ENCODE measurements at regions not wholly inside any gene's neighbourhood (a gene's known extent, or its start where the extent isn't known, plus 50 kb on each side); places are given as distances from the start of the nearest gene placed in this dataset.
"Not testable (repeated sequence)": the region's sequence is repeated elsewhere in the genome, so short reads cannot be mapped to it uniquely, and the experiment has no call there.

DNA sequence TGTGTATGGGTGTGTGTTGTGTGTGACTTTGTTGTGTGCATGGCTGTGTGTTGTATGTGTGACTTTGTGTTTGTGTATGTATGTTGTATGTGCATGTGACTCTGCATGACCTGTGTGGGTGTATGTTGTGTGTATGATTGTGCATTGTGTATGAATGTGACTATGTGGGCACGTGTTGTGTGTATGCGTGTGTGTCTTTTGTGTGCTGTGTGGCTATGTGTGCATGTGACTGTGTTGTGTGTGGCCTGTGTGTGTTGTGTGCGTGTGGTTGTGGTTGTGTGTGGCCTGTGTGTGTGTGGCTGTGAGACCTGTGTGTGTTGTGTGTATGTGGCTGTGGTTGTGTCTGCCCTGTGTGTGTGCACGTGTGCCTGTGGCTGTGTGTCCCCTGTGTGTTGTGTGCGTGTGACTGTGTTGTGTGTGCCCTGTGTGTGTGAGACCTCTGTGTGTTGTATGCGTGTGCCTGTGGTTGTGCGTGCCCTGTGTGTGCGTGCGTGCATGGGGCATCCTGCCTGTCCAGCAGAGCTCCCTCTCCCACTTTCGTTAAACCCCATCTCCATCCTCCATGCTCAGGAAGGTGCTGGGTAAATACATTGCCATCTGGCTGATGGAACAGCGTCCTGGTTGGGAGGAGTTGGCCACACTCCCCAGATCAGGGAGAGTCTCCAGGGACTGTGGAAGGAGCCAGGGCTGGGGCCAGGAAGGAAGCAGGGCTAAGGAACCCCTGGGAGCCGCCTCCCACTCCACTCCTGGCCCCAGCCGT lies 90.1 kb upstream of the GSE1 start:
- DNase-seq (ENCODE audit: low read depth, low spot score) = no peak
- H3K27ac ChIP-seq = no peak overlapping the region

DNA sequence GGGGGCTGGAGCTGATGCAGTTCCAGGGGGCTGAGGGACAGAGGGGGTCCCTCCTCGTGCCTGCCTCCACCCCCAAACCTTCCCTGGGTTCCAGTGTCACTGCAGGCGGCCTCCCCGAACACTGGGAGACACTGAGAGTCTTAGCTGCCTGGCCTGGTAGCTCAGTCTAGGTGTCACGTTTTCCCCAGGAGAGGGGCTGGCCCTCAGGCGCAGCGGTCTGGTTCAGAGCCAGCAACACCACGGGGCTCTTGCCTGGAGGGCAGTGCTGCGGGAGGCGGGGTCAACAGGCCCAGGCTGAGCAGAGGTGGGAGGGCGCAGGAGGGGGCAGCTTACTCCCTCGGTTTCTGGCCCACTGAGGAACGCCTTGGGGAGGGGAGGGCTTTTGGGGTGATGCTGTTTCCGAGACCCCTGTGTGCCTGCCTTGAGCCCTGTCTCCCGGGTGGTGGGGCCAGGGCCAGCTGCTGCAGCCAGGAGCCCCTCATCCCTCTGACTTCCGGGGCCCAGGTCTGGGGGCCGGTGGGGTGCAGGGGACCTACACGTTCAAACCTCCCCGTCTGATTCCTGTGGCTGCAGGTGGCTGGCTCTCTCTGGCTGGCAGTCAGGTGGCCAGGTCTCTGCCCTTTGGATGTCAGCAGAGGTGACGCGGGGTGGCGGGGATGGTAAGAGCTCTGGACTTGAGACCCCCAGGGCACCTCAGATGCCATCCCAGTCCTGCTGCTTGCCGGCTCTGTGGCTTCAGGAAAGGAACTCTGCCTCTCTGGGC lies 89.3 kb upstream of the GSE1 start:
- peak overlapping the region; percentile 61 for H3K27ac ChIP-seq
- DNase-seq (ENCODE audit: low read depth, low spot score) = no peak

DNA sequence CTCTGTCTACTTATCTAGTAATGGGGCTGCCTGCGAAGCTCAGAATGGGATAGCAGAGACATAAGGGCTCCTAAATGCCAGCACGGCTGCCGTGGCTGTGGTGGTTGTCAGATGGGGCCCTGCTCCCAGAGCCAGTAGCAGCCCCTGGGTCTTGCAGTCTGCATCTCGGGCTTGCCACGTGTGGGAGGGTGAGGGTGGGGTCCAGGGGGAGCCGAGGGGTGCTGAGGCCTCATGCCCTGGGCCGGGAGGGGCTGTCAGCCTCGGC lies 88.8 kb upstream of the GSE1 start:
- no peak for DNase-seq (ENCODE audit: low read depth, low spot score)
- H3K27ac ChIP-seq = peak overlapping the region; percentile 61

DNA sequence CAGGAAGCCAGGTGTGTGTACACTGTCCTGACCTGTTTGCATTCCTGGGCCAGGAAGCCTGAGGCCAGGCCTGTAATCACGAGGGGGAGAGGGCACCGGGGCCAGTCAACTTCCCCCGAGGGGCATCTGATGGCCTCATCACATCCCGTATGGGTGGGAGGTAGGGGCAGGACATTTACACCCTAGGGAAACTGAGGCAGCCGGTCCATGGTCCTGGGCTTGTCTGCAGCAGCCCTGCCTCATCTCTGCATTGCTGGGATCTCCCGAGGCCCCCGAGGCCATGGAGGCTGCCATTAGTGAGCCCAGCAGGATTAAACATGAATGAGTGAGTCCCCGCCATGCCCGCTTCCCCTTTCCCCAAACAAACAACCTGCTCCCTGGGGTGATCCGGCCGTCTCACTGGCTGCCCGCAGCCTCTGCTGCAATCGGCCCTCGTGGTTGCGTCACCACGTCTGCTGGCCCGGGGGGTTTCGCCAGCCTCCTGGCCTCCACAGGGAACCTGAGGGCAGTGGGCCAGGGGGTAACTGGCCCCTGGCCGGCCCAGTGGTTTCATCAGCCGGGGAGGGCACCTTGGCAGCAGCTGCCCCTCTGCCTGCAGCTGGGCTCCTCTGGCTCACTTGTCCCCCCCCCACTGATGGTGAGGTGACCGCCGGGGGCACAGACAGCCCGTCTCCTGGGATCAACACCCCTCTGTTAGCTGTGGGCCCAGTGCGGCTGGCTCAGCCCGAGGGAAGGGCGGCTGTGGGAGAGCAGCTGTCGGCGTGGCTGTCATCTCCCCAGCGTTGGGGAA lies 88.3 kb upstream of the GSE1 start:
- peak overlapping the region; percentile 61 for H3K27ac ChIP-seq
- DNase-seq (ENCODE audit: low read depth, low spot score) = no peak

GRCh38 chr16:85525420-85526184 lies 87.5 kb upstream of the GSE1 start:
- H3K27ac ChIP-seq = peak overlapping the region; percentile 61
- DNase-seq (ENCODE audit: low read depth, low spot score) = no peak

DNA sequence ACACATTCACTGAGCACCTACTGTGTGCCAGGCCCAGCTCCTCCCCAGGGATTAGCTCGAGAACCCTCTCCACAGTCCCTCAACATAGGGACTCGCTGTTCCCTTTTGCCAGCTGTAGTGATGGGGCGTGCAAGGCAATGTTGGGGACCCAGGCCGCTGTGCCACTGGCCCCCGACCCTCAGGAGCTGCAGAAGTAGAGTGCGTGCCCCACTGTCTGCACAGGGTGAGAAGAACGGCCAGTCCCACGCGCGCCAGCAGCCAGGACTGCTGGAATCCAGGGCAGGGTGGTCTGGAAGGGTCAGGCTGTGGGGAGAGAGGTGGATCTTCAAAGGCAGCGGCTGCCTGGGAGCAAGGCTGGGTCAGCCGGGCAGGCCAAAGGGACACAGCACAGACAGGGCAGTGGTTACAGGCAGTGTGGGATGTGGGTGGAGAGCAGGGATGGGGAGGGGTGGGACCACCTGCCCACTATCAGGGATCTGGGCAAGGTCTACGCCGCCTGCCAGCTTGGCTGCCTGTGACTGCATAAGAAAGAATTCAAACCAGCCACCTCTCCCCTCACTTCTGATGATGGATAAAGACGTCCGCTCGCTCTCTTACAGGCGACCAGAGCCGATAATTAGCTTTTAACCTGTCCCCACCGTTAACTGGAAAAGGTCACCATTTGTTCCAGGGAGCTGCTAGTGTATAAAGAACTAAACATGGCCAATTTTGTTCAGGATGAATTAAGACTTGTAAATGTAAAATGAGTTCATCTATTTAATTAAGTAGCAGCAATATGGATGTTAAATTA lies 86.7 kb upstream of the GSE1 start:
- DNase-seq (ENCODE audit: low read depth, low spot score) = no peak

GRCh38 chr16:85527042-85527766 lies 85.9 kb upstream of the GSE1 start:
- no peak overlapping the region for H3K27ac ChIP-seq
- DNase-seq (ENCODE audit: low read depth, low spot score) = no peak

More for the DNA sequence above, 86.7 kb upstream of the GSE1 start:
- no peak overlapping the region for H3K27ac ChIP-seq

- no peak overlapping the region for H3K27ac ChIP-seq
These were observed 85.3 kb upstream of the GSE1 start for GRCh38 chr16:85527767-85528297.

DNA sequence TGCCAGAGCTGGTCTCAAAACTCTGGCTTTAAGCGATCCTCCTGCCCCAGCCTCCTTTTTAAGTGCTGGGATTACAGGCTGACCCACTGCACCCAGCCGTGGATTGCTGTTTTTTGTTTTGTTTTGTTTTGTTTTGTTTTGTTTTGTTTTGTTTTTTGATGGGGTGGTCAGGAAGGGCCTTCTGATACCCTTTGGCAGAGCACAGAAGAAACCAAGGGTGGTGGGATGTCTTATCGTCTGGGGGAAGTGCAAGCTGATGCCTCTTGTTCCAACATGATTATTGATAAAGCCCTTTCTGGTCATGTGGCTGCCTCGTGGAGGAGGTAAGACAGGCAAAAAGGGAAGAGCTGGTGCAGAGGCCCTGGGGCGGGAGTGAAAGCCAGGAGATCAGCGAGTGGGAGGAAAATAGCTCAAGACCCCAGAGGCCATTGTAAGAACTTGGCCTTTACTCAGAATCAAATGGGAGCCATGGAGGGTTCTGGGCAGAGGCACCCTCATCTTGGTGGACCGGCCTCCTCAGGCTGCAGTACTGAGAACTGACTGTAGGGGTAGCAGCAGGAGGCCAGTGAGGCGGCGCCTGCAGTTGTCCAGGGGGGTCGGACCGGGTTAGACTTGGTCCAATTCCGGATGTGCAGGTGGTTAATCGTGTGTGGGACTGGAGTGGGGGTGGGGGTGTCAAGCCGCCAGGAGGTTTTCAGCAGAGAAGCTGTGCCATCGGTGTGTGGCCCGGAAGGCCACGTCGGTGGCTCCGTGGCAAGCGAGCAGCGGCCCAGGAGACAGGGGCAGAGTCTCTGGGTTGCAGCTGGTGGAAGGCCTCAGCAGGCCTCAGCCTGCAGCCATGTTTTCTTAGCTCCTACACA lies 84.4 kb upstream of the GSE1 start:
- no peak for DNase-seq (ENCODE audit: low read depth, low spot score)
- H3K27ac ChIP-seq = no peak overlapping the region

More at GRCh38 chr16:85527767-85528297, 85.3 kb upstream of the GSE1 start:
- no peak for DNase-seq (ENCODE audit: low read depth, low spot score)

DNA sequence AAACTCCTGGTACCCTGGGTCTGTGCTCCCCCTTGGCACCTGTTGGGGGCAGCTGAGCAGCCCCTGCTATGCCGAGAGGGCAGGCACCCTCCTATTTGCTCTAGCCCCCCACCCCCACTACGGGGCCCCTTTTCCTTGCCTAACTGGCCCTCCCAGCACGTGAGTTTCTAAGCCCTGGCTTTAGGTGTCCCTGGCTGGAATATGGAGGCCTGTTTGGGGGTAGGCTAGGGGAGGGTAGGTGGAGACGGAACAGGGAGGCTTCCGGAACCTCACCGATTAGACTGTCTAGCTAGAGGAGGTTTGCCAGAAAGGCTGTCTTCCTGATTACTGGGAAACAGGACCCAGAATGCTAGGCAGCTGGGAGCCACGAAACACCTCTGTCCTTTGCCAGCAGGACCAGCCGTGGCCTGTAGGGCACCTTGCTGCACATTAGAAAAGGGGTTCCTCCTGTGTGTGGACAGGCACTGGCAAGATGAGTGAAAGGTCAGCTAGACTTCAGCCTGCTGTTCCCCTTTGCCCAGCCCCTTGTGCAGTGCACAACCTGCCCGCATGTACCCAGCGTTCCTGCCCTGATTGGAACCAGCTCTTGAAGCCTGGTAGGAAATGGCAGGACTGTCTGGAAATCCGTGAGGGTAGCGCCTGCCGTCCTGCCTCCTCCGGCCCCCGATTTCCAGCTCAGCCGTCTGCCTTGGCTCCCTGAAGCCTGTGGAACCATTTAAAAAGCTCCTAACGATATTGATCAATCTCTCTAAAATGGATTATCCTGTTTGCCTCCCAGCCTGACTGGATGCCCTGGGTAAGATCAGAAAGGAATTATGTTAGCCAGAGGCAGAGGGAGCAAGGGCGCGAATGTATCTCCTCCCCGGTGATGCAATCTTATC lies 83.4 kb upstream of the GSE1 start:
- no peak for DNase-seq (ENCODE audit: low read depth, low spot score)
- H3K27ac ChIP-seq = no peak overlapping the region

GRCh38 chr16:85530370-85530739 lies 82.8 kb upstream of the GSE1 start:
- H3K27ac ChIP-seq = no peak overlapping the region
- DNase-seq (ENCODE audit: low read depth, low spot score) = no peak

- no peak for DNase-seq (ENCODE audit: low read depth, low spot score)
- H3K27ac ChIP-seq = no peak overlapping the region
These were observed 81.6 kb upstream of the GSE1 start for GRCh38 chr16:85531516-85531915.

- DNase-seq (ENCODE audit: low read depth, low spot score) = no peak
These were observed 81.0 kb upstream of the GSE1 start for GRCh38 chr16:85532147-85532546.

GRCh38 chr16:85533593-85533992 lies 79.5 kb upstream of the GSE1 start:
- not testable (repeated sequence) for H3K27ac ChIP-seq; DNase-seq (ENCODE audit: low read depth, low spot score)

More at GRCh38 chr16:85532147-85532546, 81.0 kb upstream of the GSE1 start:
- no peak overlapping the region for H3K27ac ChIP-seq

DNA sequence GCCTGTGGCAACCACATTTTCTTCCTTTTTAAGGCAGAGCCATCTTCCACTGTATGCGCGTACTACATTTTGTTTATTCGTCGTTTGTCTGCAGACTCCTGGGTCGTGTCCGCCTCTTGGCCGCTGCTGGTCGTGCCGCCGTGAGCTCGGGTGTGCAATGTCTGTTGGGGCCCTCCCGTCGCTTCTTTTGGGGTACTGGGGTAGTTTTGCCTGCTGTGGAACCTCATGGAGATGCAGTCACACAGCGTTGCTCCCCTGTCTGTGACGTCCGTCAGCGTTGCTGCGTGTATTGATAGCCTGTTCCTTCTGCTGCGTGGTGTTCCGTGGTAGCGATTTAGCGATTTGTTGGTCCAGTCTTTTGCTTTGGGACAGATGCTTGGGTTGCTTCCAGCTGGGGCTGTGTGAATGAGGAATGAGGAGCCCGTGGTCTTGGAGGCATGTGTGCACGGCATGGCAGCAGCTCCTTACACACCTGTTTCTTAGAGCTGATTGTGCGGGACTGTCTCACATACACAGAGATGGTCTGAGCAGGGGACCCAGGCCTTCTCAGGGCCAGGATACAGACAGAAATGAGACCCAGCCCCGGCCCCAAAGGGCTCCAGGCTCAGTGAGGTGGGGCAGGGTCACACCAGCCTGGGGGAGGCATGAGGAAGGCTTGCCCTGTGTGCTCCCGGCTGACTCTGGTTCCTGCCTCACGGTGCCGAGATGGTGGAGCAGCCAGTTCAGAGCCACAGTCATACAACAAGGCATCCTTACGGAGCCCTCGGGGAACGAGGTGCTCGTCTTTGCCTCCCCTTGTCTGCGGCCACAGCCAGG lies 78.4 kb upstream of the GSE1 start:
- DNase-seq (ENCODE audit: low read depth, low spot score) = no peak

More for the DNA sequence above, 78.4 kb upstream of the GSE1 start:
- no peak overlapping the region for H3K27ac ChIP-seq
